ENCODE measurements at regions not wholly inside any gene's neighbourhood (a gene's known extent, or its start where the extent isn't known, plus 50 kb on each side); places are given as distances from the start of the nearest gene placed in this dataset.

- TF ChIP-seq REST (IDR thresholded peaks at IDR 0.05; ENCODE audit: low read depth) (no peak), CREB1 (IDR thresholded peaks at IDR 0.05; ENCODE audit: low read depth) (no peak), MAX (IDR thresholded peaks at IDR 0.05) (no peak), EGR1 (IDR thresholded peaks at IDR 0.05) (no peak), TEAD4 (IDR thresholded peaks at IDR 0.05) (no peak), RAD21 (IDR thresholded peaks at IDR 0.05; ENCODE audit: low read depth) (no peak)
These were observed 1068.7 kb downstream of the STPG2 start for GRCh38 chr4:97074531-97074930.

GRCh38 chr4:97081951-97082350, 1061.3 kb downstream of the STPG2 start:
- no peak for TF ChIP-seq FOXM1 (IDR thresholded peaks at IDR 0.05; ENCODE audit: borderline replicate concordance, low read depth)
- TF ChIP-seq TEAD4 (IDR thresholded peaks at IDR 0.05) = no peak
- TF ChIP-seq REST (IDR thresholded peaks at IDR 0.05; ENCODE audit: low read depth) = no peak
- no peak for TF ChIP-seq TAF1 (IDR thresholded peaks at IDR 0.05; ENCODE audit: low read depth)
- no peak for TF ChIP-seq EGR1 (IDR thresholded peaks at IDR 0.05)
- no peak for TF ChIP-seq CEBPB (IDR thresholded peaks at IDR 0.05)
- TF ChIP-seq ZBTB7A (IDR thresholded peaks at IDR 0.05; ENCODE audit: low read depth) = no peak

- TF ChIP-seq YY1 (IDR thresholded peaks at IDR 0.05; ENCODE audit: low read depth) (no peak), NFIC (IDR thresholded peaks at IDR 0.05) (no peak), ZBTB7A (IDR thresholded peaks at IDR 0.05; ENCODE audit: low read depth) (no peak), TCF12 (IDR thresholded peaks at IDR 0.05; ENCODE audit: low read depth) (no peak), EP300 (IDR thresholded peaks at IDR 0.05; ENCODE audit: borderline replicate concordance) (no peak)
These were observed 1040.0 kb downstream of the STPG2 start for GRCh38 chr4:97103252-97103651.

- TF ChIP-seq CREB1 (IDR thresholded peaks at IDR 0.05; ENCODE audit: low read depth) = no peak
These were observed 1039.3 kb downstream of the STPG2 start for GRCh38 chr4:97104006-97104405.

- TF ChIP-seq TAF1 (IDR thresholded peaks at IDR 0.05; ENCODE audit: low read depth) (no peak), TCF12 (IDR thresholded peaks at IDR 0.05; ENCODE audit: low read depth) (no peak), EGR1 (IDR thresholded peaks at IDR 0.05) (no peak), ZBTB7A (IDR thresholded peaks at IDR 0.05; ENCODE audit: low read depth) (no peak), REST (IDR thresholded peaks at IDR 0.05; ENCODE audit: low read depth) (no peak)
These were observed 1038.6 kb downstream of the STPG2 start for GRCh38 chr4:97104666-97105065.

- TF ChIP-seq TAF1 (IDR thresholded peaks at IDR 0.05; ENCODE audit: low read depth) (no peak), REST (IDR thresholded peaks at IDR 0.05; ENCODE audit: low read depth) (no peak), RAD21 (IDR thresholded peaks at IDR 0.05; ENCODE audit: low read depth) (no peak), CREB1 (IDR thresholded peaks at IDR 0.05; ENCODE audit: low read depth) (no peak), TEAD4 (IDR thresholded peaks at IDR 0.05) (no peak), NFIC (IDR thresholded peaks at IDR 0.05) (no peak), FOXM1 (IDR thresholded peaks at IDR 0.05; ENCODE audit: borderline replicate concordance, low read depth) (no peak), EGR1 (IDR thresholded peaks at IDR 0.05) (no peak), EP300 (IDR thresholded peaks at IDR 0.05; ENCODE audit: borderline replicate concordance) (no peak), ZBTB7A (IDR thresholded peaks at IDR 0.05; ENCODE audit: low read depth) (no peak), TCF12 (IDR thresholded peaks at IDR 0.05; ENCODE audit: low read depth) (no peak), MAX (IDR thresholded peaks at IDR 0.05) (no peak), USF1 (IDR thresholded peaks at IDR 0.05) (no peak), YY1 (IDR thresholded peaks at IDR 0.05; ENCODE audit: low read depth) (no peak), CEBPB (IDR thresholded peaks at IDR 0.05) (no peak)
These were observed 1037.8 kb downstream of the STPG2 start for GRCh38 chr4:97105347-97106099.

Measured in Ishikawa (cell line).